ENCODE measurements at regions not wholly inside any gene's neighbourhood (a gene's known extent, or its start where the extent isn't known, plus 50 kb on each side); places are given as distances from the start of the nearest gene placed in this dataset.

DNA sequence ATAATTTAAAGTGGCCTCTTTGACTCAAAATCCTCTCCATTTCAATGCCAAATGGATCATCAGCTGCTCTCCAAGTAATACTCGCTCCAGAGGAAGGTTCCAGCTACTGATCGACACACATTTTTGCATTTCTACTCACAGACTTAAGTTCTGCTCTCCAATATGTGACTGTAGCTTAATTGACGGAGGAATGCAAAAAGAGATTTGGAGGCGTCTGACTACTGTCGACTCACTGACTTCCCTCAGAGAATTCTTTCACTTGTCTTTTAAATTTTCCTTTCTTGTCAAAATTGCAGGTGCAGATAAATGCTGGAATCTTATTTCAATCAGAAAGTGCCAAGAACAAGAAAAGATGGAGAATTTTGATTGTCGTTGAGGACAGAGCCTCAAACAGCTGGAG, 84.1 kb upstream of the PAPOLG start:
- DNase-seq (ENCODE audit: low read depth) = no peak
- H3K4me3 ChIP-seq (ENCODE audit: low read depth, low read length) = no peak overlapping the region
- TF ChIP-seq, protein P1, sequence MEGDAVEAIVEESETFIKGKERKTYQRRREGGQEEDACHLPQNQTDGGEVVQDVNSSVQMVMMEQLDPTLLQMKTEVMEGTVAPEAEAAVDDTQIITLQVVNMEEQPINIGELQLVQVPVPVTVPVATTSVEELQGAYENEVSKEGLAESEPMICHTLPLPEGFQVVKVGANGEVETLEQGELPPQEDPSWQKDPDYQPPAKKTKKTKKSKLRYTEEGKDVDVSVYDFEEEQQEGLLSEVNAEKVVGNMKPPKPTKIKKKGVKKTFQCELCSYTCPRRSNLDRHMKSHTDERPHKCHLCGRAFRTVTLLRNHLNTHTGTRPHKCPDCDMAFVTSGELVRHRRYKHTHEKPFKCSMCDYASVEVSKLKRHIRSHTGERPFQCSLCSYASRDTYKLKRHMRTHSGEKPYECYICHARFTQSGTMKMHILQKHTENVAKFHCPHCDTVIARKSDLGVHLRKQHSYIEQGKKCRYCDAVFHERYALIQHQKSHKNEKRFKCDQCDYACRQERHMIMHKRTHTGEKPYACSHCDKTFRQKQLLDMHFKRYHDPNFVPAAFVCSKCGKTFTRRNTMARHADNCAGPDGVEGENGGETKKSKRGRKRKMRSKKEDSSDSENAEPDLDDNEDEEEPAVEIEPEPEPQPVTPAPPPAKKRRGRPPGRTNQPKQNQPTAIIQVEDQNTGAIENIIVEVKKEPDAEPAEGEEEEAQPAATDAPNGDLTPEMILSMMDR (IDR thresholded peaks at IDR 0.05; ENCODE audit: control insufficient read depth, extremely low read depth, insufficient read depth) = no peak

GRCh38 chr2:60674524-60675165, 81.4 kb upstream of the PAPOLG start:
- no peak for DNase-seq (ENCODE audit: low read depth)
- TF ChIP-seq, protein P1 (IDR thresholded peaks at IDR 0.05; ENCODE audit: control insufficient read depth, extremely low read depth, insufficient read depth) = peak; percentile 86
- H3K4me3 ChIP-seq (ENCODE audit: low read depth, low read length) = no peak overlapping the region

DNA sequence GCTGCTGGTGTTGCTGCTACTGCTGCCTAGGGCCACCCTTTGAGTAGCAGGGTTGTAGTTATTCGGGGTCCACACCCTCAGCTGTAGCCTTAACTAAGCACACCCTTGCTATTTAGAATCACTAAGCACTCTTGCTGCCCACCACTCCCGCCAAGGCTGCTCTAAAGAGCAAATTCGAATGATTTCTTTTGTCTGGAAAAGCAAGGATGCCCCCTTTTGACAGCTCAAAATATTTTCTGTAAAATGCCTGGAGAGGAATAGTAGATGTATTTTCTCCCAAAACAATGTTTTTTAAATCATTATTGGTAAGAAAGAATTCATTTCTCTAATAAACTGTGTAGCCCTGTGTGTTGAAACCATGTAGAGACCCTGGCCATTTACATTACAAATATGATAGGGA, 80.8 kb upstream of the PAPOLG start:
- TF ChIP-seq, protein P1 (IDR thresholded peaks at IDR 0.05; ENCODE audit: control insufficient read depth, extremely low read depth, insufficient read depth) = no peak
- H3K4me3 ChIP-seq (ENCODE audit: low read depth, low read length) = no peak overlapping the region

DNA sequence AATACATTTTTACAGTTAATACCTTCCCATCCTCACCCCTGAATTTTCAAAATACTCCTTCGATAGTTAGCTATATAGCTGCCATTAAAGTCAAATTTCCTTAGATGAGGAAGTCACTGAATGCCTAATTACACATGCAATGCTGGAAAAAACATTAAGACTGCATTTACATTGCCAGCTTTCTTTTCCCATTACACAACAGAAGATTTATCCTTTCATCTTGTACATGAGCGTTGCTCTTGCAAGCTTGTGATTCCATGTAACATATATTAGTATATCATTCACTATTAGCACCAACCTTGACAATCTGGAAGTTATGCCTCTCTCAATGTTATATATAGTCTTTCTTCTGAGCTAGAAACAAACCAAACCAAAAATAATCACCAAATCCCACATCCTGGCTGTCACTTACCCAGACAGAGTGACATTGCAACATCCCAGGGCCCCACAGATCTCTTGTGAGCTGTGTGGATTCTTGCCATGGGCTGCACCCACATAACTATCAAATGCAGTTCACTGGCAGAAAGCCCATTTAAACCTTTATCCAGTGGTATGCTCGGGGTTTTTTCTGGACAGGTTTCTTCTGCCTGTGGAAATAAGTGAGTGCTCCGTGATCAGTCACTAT, 79.2 kb upstream of the PAPOLG start:
- DNase-seq (ENCODE audit: low read depth) = no peak
- H3K4me3 ChIP-seq (ENCODE audit: low read depth, low read length) = no peak overlapping the region
- TF ChIP-seq, protein P1 (IDR thresholded peaks at IDR 0.05; ENCODE audit: control insufficient read depth, extremely low read depth, insufficient read depth) = no peak

More for the DNA sequence above, 80.8 kb upstream of the PAPOLG start:
- DNase-seq (ENCODE audit: low read depth) = no peak

- TF ChIP-seq, protein P1 (IDR thresholded peaks at IDR 0.05; ENCODE audit: control insufficient read depth, extremely low read depth, insufficient read depth) = no peak
- H3K4me3 ChIP-seq (ENCODE audit: low read depth, low read length) = no peak overlapping the region
- no peak for DNase-seq (ENCODE audit: low read depth)
Measured at GRCh38 chr2:60677356-60677755, 78.7 kb upstream of the PAPOLG start.

GRCh38 chr2:60678551-60678950, 77.5 kb upstream of the PAPOLG start:
- no peak overlapping the region for H3K4me3 ChIP-seq (ENCODE audit: low read depth, low read length)
- TF ChIP-seq, protein P1 (IDR thresholded peaks at IDR 0.05; ENCODE audit: control insufficient read depth, extremely low read depth, insufficient read depth) = no peak
- DNase-seq (ENCODE audit: low read depth) = peak; percentile 37
